HEK293 (cell line): ENCODE measurements at regions not wholly inside any gene's neighbourhood (a gene's known extent, or its start where the extent isn't known, plus 50 kb on each side); places are given as distances from the start of the nearest gene placed in this dataset.

Experiments used
- CTCF ChIA-PET: fragments of 350-600 bp; formaldehyde crosslinking; extraction: SDS; loops from one replicate; lab custom pipeline; 2021; ENCODE audit warnings: antibody characterized with exemption; lab: Yijun Ruan, JAX
- POLR2A ChIA-PET: fragments of 300-600 bp; formaldehyde crosslinking; extraction: SDS; loops from one replicate; lab custom pipeline; 2020; ENCODE audit warnings: antibody characterized with exemption, inconsistent platforms; lab: Yijun Ruan, JAX
- H3K27ac ChIP-seq: fragments of 200-500 bp; sonication (Bioruptor generic); 2 replicates; pipeline ENCODE4 v1.5.1; 2014; ENCODE audit warnings: low read depth, low read length, control low read depth, inconsistent platforms; ENCODE audit errors: extremely low read depth
- H3K36me3 ChIP-seq, 2 experiments: fragments of 200-500 bp in 1 of 2; sonication (Bioruptor generic) in 1 of 2; 1 replicate in 1 of 2; 2 replicates in 1 of 2; pipeline ENCODE4 v1.5.1; 2014 to 2017; ENCODE audit warnings: inconsistent platforms in 2 of 2, low read length in 2 of 2; ENCODE audit not compliant: control insufficient read depth in 2 of 2, insufficient read depth in 1 of 2
- H3K4me1 ChIP-seq: fragments of 200-500 bp; sonication (Bioruptor generic); 2 replicates; pipeline ENCODE4 v1.5.1; 2014; ENCODE audit warnings: mild to moderate bottlenecking, low read length, inconsistent platforms; ENCODE audit not compliant: control insufficient read depth, insufficient read depth
- H3K4me3 ChIP-seq: 2 replicates; pipeline ENCODE4 v1.5.1; 2011; ENCODE audit warnings: low read depth, mild to moderate bottlenecking, control low read depth, low read length, moderate library complexity
- H3K9me3 ChIP-seq: fragments of 200-500 bp; sonication (Bioruptor generic); 2 replicates; pipeline ENCODE4 v1.5.1; 2014; ENCODE audit warnings: low read depth, low read length, inconsistent platforms; ENCODE audit not compliant: control insufficient read depth, insufficient read depth
- BCL11B ChIP-seq: fragments of 450-650 bp; formaldehyde crosslinking; IDR thresholded peaks from 2 replicates; pipeline ENCODE4 v1.5.1; 2016; ENCODE audit warnings: low read depth, missing biosample characterization, missing genetic modification characterization
- HOXA7 ChIP-seq: sonication (generic); formaldehyde crosslinking; IDR thresholded peaks from 2 replicates; pipeline ENCODE4 v1.8.1; 2022; ENCODE audit warnings: missing genetic modification reagents, borderline replicate concordance
- HOXD13 ChIP-seq: sonication (generic); formaldehyde crosslinking; IDR thresholded peaks from 2 replicates; pipeline ENCODE4 v1.8.0; 2022; ENCODE audit warnings: missing genetic modification reagents, borderline replicate concordance
- KLF16 ChIP-seq: fragments of 450-650 bp; formaldehyde crosslinking; IDR thresholded peaks from 2 replicates; pipeline ENCODE4 v1.5.1; 2017; ENCODE audit warnings: missing biosample characterization, missing genetic modification characterization
- YY1 ChIP-seq: fragments of 450-650 bp; formaldehyde crosslinking; IDR thresholded peaks from 2 replicates; pipeline ENCODE4 v1.5.1; 2018; ENCODE audit warnings: missing biosample characterization, missing genetic modification characterization
- ZBTB1 ChIP-seq: fragments of 450-650 bp; formaldehyde crosslinking; IDR thresholded peaks from 2 replicates; pipeline ENCODE4 v1.5.1; 2016; ENCODE audit warnings: missing biosample characterization, missing genetic modification characterization
- ZBTB17 ChIP-seq: fragments of 450-650 bp; formaldehyde crosslinking; IDR thresholded peaks from 2 replicates; pipeline ENCODE4 v1.5.1; 2016; ENCODE audit warnings: missing biosample characterization, missing genetic modification characterization
- ZBTB7A ChIP-seq: fragments of 450-650 bp; formaldehyde crosslinking; IDR thresholded peaks from 2 replicates; pipeline ENCODE4 v1.5.1; 2016; ENCODE audit warnings: low read depth, missing biosample characterization, missing genetic modification characterization
- ZFP41 ChIP-seq: fragments of 450-650 bp; formaldehyde crosslinking; IDR thresholded peaks from 2 replicates; pipeline ENCODE4 v1.5.1; 2016; ENCODE audit warnings: missing biosample characterization, missing genetic modification characterization, borderline replicate concordance
- ZNF112 ChIP-seq: fragments of 450-650 bp; formaldehyde crosslinking; IDR thresholded peaks from 2 replicates; pipeline ENCODE4 v1.5.0; 2017; ENCODE audit warnings: missing biosample characterization, missing genetic modification characterization
- ZNF146 ChIP-seq: fragments of 450-650 bp; formaldehyde crosslinking; IDR thresholded peaks from 2 replicates; pipeline ENCODE4 v1.5.1; 2016; ENCODE audit warnings: missing biosample characterization, missing genetic modification characterization
- ZNF223 ChIP-seq: fragments of 450-650 bp; formaldehyde crosslinking; IDR thresholded peaks from 2 replicates; pipeline ENCODE4 v1.5.1; 2016; ENCODE audit warnings: missing biosample characterization, missing genetic modification characterization
- ZNF324 ChIP-seq: fragments of 450-650 bp; formaldehyde crosslinking; IDR thresholded peaks from 2 replicates; pipeline ENCODE4 v1.5.1; 2016; ENCODE audit warnings: missing biosample characterization, missing genetic modification characterization
- ZNF433 ChIP-seq: fragments of 450-650 bp; formaldehyde crosslinking; IDR thresholded peaks from 2 replicates; pipeline ENCODE4 v1.5.1; 2016; ENCODE audit warnings: missing biosample characterization, missing genetic modification characterization, low read depth
- ZNF585B ChIP-seq: fragments of 450-650 bp; formaldehyde crosslinking; IDR thresholded peaks from 2 replicates; pipeline ENCODE4 v1.5.1; 2016; ENCODE audit warnings: missing biosample characterization, missing genetic modification characterization
- ZNF610 ChIP-seq: fragments of 450-650 bp; formaldehyde crosslinking; IDR thresholded peaks from 2 replicates; pipeline ENCODE4 v1.5.1; 2016; ENCODE audit warnings: missing biosample characterization, missing genetic modification characterization, borderline replicate concordance
- ZNF621 ChIP-seq: fragments of 450-650 bp; formaldehyde crosslinking; IDR thresholded peaks from 2 replicates; pipeline ENCODE4 v1.5.1; 2017; ENCODE audit warnings: missing biosample characterization, missing genetic modification characterization
- ZNF658 ChIP-seq: fragments of 450-650 bp; formaldehyde crosslinking; IDR thresholded peaks from 2 replicates; pipeline ENCODE4; 2016; ENCODE audit warnings: missing biosample characterization, missing genetic modification characterization
- ZNF677 ChIP-seq: fragments of 450-650 bp; IDR thresholded peaks from 2 replicates; pipeline ENCODE4 v1.5.0; 2018; ENCODE audit warnings: missing biosample characterization, mild to moderate bottlenecking, missing genetic modification characterization, moderate library complexity
- ZNF692 ChIP-seq: fragments of 450-650 bp; formaldehyde crosslinking; IDR thresholded peaks from 2 replicates; pipeline ENCODE4 v1.5.1; 2016; ENCODE audit warnings: missing biosample characterization, missing genetic modification characterization
- ZNF837 ChIP-seq: fragments of 450-650 bp; formaldehyde crosslinking; IDR thresholded peaks from 2 replicates; pipeline ENCODE4 v1.5.1; 2016; ENCODE audit warnings: missing biosample characterization, missing genetic modification characterization
- TF ChIP-seq, protein P1 (sequence below): fragments of 450-650 bp; formaldehyde crosslinking; IDR thresholded peaks from 2 replicates; pipeline ENCODE4 v1.5.0; 2017; ENCODE audit warnings: missing biosample characterization, missing genetic modification characterization, borderline replicate concordance
- TF ChIP-seq, protein P2 (sequence below): fragments of 450-650 bp; formaldehyde crosslinking; IDR thresholded peaks from 2 replicates; pipeline ENCODE4 v1.5.1; 2016; ENCODE audit warnings: missing biosample characterization, missing genetic modification characterization
- TF ChIP-seq, protein P3 (sequence below): fragments of 450-650 bp; formaldehyde crosslinking; IDR thresholded peaks from 2 replicates; pipeline ENCODE4 v1.5.1; 2017; ENCODE audit warnings: missing biosample characterization, missing genetic modification characterization

GRCh38 chr5:113682497-113683136 lies 169.1 kb downstream of the YTHDC2 start (continued):
- no peak for TF ChIP-seq ZNF677 (tag by site-specific recombination)

DNA sequence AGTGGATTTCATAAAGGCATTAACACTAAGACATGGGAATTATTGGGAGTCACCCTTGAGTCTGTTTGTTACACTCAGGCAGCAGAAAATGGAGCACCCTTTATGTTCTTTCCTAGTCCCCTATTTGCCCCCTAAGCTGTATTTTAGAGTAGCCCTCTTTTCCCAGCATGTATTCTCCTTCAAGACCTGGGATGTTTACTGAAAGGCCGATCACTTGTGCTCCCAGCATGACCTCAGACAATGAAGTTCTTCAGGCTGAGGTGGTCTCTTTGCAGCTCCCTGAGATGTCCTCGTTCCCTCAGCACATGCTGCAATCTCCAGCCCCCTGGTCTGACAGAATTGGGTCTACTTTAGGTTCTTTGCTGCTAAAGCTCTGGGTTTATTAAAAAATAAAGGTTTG lies 169.7 kb downstream of the YTHDC2 start:
- Histone ChIP-seq H3K36me3 (no peaks in the 10 kb centered on the region), H3K4me1 (no peaks in the 10 kb centered on the region), H3K4me3 (no peak overlapping the region), H3K27ac (no peak overlapping the region), H3K9me3 (no peaks in the 10 kb centered on the region)
- ChIA-PET CTCF (interaction anchor here (1.1 to 5.2 kb wide), 3 partner anchors 541 to 1104 kb away, joined by 3 to 36 read pairs (median 5); no protein-coding TSS in a partner anchor), POLR2A (no interaction called here)
- no peak for TF ChIP-seq HOXD13 (CRISPR knock-in tag)
- no peak for TF ChIP-seq ZBTB1 (tag by site-specific recombination)

- no peak for TF ChIP-seq ZNF585B (tag by site-specific recombination)
- TF ChIP-seq, protein P1, sequence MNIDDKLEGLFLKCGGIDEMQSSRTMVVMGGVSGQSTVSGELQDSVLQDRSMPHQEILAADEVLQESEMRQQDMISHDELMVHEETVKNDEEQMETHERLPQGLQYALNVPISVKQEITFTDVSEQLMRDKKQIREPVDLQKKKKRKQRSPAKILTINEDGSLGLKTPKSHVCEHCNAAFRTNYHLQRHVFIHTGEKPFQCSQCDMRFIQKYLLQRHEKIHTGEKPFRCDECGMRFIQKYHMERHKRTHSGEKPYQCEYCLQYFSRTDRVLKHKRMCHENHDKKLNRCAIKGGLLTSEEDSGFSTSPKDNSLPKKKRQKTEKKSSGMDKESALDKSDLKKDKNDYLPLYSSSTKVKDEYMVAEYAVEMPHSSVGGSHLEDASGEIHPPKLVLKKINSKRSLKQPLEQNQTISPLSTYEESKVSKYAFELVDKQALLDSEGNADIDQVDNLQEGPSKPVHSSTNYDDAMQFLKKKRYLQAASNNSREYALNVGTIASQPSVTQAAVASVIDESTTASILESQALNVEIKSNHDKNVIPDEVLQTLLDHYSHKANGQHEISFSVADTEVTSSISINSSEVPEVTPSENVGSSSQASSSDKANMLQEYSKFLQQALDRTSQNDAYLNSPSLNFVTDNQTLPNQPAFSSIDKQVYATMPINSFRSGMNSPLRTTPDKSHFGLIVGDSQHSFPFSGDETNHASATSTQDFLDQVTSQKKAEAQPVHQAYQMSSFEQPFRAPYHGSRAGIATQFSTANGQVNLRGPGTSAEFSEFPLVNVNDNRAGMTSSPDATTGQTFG (tag by site-specific recombination): no peak
- TF ChIP-seq KLF16 (tag by site-specific recombination): no peak
- TF ChIP-seq ZNF692 (tag by site-specific recombination): no peak
- no peak for TF ChIP-seq ZNF433
- TF ChIP-seq ZNF621 (tag by site-specific recombination): no peak
- TF ChIP-seq, protein P2, sequence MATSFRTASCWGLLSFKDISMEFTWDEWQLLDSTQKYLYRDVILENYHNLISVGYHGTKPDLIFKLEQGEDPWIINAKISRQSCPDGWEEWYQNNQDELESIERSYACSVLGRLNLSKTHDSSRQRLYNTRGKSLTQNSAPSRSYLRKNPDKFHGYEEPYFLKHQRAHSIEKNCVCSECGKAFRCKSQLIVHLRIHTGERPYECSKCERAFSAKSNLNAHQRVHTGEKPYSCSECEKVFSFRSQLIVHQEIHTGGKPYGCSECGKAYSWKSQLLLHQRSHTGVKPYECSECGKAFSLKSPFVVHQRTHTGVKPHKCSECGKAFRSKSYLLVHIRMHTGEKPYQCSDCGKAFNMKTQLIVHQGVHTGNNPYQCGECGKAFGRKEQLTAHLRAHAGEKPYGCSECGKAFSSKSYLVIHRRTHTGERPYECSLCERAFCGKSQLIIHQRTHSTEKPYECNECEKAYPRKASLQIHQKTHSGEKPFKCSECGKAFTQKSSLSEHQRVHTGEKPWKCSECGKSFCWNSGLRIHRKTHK (tag by site-specific recombination): no peak
- TF ChIP-seq ZBTB7A (tag by site-specific recombination): no peak
- TF ChIP-seq ZNF610 (tag by site-specific recombination): no peak
- TF ChIP-seq ZNF837 (tag by site-specific recombination): no peak
- no peak overlapping the region for H3K4me3 ChIP-seq
- H3K27ac ChIP-seq: no peak overlapping the region
- ChIA-PET CTCF (interaction anchor here (0.9 to 1.8 kb wide), 3 partner anchors 11 to 764 kb away, joined by 3 to 4 read pairs (median 3); no protein-coding TSS in a partner anchor), POLR2A (no interaction called here)
- H3K4me1 ChIP-seq: no peaks in the 10 kb centered on the region
- H3K9me3 ChIP-seq: no peaks in the 10 kb centered on the region
- H3K36me3 ChIP-seq: no peaks in the 10 kb centered on the region
Measured at GRCh38 chr5:113686599-113686998, 173.1 kb downstream of the YTHDC2 start.

- POLR2A ChIA-PET: no interaction called here
- Histone ChIP-seq H3K27ac (no peak overlapping the region), H3K36me3 (no peaks in the 10 kb centered on the region), H3K4me1 (no peaks in the 10 kb centered on the region), H3K4me3 (no peak overlapping the region), H3K9me3 (no peaks in the 10 kb centered on the region)
- CTCF ChIA-PET: no interaction called here
- TF ChIP-seq BCL11B (tag by site-specific recombination) (no peak), YY1 (no peak), ZBTB17 (no peak), ZNF658 (tag by site-specific recombination) (no peak), ZFP41 (tag by site-specific recombination) (no peak), ZNF146 (tag by site-specific recombination) (no peak), HOXA7 (CRISPR knock-in tag) (no peak), ZNF223 (tag by site-specific recombination) (no peak), ZNF324 (tag by site-specific recombination) (no peak), ZNF112 (tag by site-specific recombination) (no peak)
- TF ChIP-seq, protein P3, sequence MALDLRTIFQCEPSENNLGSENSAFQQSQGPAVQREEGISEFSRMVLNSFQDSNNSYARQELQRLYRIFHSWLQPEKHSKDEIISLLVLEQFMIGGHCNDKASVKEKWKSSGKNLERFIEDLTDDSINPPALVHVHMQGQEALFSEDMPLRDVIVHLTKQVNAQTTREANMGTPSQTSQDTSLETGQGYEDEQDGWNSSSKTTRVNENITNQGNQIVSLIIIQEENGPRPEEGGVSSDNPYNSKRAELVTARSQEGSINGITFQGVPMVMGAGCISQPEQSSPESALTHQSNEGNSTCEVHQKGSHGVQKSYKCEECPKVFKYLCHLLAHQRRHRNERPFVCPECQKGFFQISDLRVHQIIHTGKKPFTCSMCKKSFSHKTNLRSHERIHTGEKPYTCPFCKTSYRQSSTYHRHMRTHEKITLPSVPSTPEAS (tag by site-specific recombination): no peak
Measured at GRCh38 chr5:113689647-113690046, 176.2 kb downstream of the YTHDC2 start.
